ENCODE measurements at regions not wholly inside any gene's neighbourhood (a gene's known extent, or its start where the extent isn't known, plus 50 kb on each side); places are given as distances from the start of the nearest gene placed in this dataset.
"Not testable (repeated sequence)": the region's sequence is repeated elsewhere in the genome, so short reads cannot be mapped to it uniquely, and the experiment has no call there.

- no peak for DNase-seq (ENCODE audit: low spot score)
Measured at GRCh38 chr13:104954210-104954609, 1581.3 kb downstream of the EFNB2 start.

DNA sequence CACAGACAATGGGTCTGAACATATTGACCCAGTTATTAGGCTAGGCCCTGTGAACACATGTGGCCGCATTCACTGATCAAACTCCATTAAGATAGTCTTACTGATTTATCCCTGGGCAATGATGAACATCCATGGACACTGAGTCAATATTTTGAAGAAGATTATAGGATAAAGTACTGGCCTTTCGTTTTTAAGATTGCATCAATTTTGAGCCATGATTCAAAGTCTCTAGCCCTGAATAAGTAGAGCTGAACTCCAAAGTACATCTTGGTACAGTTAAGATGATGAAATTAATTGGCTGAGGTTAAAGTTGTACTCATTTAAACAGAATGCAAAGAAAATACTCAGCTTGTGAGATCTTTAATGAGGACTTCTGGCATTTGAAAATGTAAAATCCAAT, 1581.9 kb downstream of the EFNB2 start:
- DNase-seq (ENCODE audit: low spot score), result no peak

- no peak for DNase-seq (ENCODE audit: low spot score)
Measured at GRCh38 chr13:104949840-104950740, 1585.4 kb downstream of the EFNB2 start.

DNA sequence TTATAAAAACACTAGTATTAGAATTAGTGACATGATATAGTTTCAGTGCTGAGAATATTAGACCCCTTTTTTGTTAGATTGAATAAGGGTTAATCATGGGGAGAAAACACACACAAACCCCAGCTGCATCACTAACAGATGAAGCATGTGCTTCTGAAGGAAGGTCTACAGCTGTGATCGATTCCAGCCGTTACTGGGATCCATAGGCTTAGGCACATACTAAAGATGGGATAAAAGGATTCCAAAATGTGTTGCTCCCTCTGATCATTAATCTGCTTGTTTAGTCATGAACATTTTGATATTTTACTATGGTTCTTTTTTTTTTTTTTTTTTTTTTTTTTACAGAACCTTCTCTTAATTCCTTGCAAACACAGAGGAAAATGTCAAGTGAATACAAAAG, 1591.3 kb downstream of the EFNB2 start:
- no peak for DNase-seq (ENCODE audit: low spot score)

- no peak for DNase-seq (ENCODE audit: low spot score)
Measured at GRCh38 chr13:104943331-104943730, 1592.1 kb downstream of the EFNB2 start.

DNA sequence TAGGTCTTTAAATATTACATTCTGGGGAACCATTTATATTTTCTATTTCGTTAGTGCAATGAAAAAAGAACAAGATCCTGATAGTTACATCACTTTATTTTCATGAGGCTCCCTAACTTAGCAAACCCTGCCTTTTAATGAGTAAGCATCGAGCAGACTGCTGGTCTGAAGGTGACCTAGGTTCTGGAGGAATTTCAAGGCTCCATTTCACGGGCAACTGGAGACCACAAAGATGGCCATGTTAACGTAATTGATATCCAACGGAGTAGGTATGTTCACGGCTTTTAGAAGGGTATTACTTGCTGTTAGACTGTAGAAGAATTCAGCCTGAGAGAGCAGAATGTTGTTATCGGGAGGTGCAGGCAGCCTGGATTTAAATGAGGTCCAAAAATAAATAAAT, 1597.6 kb downstream of the EFNB2 start:
- no peak for DNase-seq (ENCODE audit: low spot score)

DNA sequence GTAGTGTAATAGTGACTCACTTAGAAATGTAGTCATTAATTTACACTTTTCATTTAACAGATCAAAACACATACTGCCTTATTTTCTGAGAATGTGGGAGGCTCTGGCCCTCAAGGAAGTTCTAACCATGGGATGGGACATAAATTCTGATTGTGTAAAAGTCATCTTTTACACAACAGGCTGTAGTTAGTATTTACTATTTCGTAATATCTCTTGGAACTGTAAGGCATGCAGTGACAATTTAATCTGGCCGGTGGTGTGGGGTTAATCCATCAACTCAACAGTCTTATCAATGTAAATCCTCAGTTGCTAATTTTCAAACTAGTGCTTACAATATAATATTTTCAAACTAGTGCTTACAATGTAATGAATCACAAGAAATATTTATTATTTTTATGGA, 1599.2 kb downstream of the EFNB2 start:
- DNase-seq (ENCODE audit: low spot score), result no peak

GRCh38 chr13:104920513-104920912, 1614.9 kb downstream of the EFNB2 start:
- not testable (repeated sequence) for DNase-seq (ENCODE audit: low spot score)

- DNase-seq (ENCODE audit: low spot score), result no peak
Measured at GRCh38 chr13:104920091-104920490, 1615.4 kb downstream of the EFNB2 start.

DNA sequence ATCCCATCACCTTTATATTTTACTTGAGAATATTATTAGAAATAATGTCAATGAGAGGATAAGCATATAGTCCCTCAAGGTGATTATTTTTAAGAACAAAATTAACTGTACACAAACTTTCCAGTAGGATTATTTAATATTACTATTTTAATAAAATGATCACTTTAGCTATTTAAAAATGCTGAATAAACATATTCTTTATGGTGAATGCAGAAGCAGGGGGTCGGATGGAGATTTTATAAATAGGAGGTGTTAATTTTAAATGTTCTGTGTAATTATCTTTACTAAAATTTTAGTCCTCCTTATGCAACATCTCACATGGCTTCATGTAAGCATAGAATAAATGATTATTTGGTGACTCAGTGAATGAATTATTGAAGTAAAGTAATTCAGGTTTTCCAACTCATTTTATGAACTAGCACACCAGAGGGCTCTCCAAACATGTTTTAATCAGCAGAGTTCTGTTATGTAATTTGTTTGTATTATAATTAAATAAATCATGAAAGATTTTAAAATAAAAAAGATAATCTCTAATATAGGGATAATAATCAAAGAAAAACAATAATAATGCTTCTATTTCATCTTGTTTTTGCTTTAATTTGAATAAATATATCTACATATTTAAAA, 1635.2 kb downstream of the EFNB2 start:
- DNase-seq (ENCODE audit: low spot score), result no peak

GRCh38 chr13:104898484-104898883, 1637.0 kb downstream of the EFNB2 start:
- DNase-seq (ENCODE audit: low spot score), result no peak

GRCh38 chr13:104895521-104895920, 1639.9 kb downstream of the EFNB2 start:
- DNase-seq (ENCODE audit: low spot score), result no peak

DNA sequence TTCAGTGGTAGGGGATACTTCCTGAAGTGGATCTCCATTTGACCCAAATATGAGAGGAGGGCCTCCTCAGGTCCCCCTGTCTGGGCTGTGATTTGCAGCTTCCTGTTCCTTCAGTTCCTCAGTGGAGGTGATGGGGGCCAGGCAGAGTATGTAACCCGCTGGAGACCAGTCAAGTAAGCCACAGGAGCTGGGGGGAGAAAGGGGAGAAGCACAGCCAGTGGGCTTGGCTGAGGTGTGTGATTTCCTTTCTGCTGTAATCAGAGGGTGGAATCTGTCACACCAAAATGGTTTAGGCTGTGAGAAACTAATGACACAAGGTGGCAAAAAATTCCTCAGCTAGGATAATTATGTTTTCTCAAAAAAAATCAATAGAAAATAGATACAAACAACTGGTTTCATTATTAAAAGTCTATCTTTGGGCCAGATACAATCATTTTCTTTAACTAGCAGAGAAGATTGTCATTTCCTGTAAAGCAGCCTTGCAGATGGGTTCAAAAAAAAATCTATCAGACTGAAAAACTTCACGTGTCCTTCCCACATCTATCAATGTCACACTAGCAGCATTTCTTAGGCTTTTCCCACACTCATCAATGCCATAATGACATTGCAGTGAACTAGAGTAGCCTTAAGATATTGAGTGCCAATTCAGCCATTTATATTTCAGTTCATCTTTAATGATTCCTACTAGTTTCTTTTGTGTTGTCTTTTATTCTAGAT, 1660.3 kb downstream of the EFNB2 start:
- no peak for DNase-seq (ENCODE audit: low spot score)

DNA sequence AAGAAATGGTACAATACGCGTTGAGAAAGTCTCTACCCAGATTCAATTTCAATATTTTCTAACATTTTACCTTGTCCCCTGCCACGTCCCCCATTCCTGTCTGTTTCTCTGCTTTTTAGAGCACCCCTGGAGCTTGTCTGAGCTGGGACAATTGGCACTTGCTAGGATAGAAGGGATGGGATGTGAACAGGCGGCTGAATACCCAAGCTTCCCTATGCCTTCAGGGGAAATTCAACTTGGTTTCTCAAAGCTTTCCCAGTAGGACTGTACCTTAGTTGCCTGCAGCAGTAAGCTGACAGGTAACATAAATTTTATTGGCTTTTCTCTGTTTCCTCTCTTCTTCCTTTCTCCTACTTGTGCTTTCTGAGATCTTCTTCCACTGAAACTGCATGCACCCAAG, 1663.3 kb downstream of the EFNB2 start:
- DNase-seq (ENCODE audit: low spot score), result no peak

DNA sequence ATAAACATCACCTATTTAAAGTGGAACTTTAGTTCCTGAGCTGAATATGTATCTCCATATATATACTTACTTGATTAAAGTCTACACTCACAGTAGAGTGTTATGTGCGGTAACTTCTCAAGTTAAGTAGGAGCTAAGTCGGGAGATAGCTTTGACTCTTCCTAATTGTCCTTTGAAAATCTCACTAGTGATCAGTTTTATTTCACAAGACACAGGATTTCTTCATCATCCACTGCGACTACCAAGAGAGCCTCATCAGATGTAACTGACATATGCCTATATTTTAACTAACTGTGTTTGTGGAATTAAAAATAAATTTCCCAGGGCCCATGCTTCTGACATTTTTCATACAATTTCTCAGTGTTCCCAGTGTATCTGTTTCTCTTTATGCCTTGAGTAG, 1664.0 kb downstream of the EFNB2 start:
- no peak for DNase-seq (ENCODE audit: low spot score)

GRCh38 chr13:104869501-104869900, 1666.0 kb downstream of the EFNB2 start:
- no peak for DNase-seq (ENCODE audit: low spot score)

- DNase-seq (ENCODE audit: low spot score), result no peak
Measured at GRCh38 chr13:104868806-104869205, 1666.7 kb downstream of the EFNB2 start.

- DNase-seq (ENCODE audit: low spot score), result no peak
Measured at GRCh38 chr13:104855581-104855980, 1679.9 kb downstream of the EFNB2 start.

GRCh38 chr13:104854698-104855097, 1680.8 kb downstream of the EFNB2 start:
- no peak for DNase-seq (ENCODE audit: low spot score)

DNA sequence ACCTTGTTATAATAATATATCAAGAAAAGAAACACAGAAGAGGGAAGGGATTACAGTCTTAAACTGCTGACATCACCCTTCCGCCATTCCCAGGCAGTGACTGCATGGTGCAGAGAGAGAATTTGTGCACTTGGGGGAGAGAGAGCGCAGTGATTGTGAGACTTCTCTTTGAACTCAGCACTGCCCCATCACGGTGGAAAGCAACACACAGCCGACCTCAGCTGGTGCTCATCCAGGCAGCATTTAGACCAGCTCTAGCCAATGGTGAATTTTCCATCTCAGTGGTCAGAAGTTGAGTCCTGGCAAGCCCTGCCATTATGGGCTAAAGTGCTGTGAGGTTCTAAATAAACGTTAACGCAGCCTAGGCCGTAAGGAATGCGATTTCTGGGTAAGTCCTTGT, 1681.5 kb downstream of the EFNB2 start:
- DNase-seq (ENCODE audit: low spot score), result no peak

DNA sequence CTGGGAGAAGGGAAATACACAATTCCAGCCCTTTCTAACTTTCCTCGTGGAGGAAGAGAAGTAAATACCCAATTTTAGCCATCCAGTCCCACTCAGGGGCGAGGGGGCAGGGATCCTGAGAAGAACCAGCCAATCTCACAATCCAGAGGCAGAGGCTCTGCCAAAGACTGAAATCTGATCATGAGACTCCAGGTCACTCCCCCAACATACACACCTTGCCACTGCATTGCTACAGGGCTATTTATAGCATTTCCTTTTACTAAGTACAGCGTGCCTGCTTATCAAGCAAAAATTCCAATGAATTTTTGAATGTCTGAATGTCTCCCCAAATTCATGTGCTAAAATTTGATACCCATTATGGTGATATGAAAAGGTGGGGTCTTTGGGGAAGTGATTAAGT, 1687.5 kb downstream of the EFNB2 start:
- no peak for DNase-seq (ENCODE audit: low spot score)

DNA sequence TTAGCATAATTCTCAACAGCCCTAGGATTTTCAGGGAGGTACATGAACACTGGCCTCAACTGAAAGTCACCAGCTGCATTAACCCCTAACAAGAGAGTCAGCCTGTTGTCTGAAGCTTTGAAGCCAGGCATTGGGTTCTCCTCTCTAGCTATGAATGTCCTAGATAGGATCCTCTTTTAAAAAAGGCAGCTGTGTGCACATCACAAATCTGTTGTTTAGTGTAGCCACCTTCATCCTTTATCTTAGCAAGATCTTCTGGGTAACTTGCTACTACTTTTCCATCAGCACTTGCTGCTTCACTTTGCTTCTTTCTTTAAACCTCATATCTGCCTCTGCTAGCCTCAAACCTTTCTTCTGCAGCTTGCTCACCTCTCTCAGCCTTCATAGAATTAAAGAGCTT, 1692.1 kb downstream of the EFNB2 start:
- no peak for DNase-seq (ENCODE audit: low spot score)

GRCh38 chr13:104841110-104841509, 1694.4 kb downstream of the EFNB2 start:
- no peak for DNase-seq (ENCODE audit: low spot score)

Data from hematopoietic multipotent progenitor cell treated with erythropoietin and hydrocortisone succinate and interleukin-3 and kit ligand, for 17 days (in vitro differentiated cells).